ENCODE measurements at regions not wholly inside any gene's neighbourhood (a gene's known extent, or its start where the extent isn't known, plus 50 kb on each side); places are given as distances from the start of the nearest gene placed in this dataset.

GRCh38 chr16:64094992-64095634 is 1026.8 kb downstream of the CDH11 start:
- Histone ChIP-seq H3K27ac (ENCODE audit: low read depth in 1 of 2, low read length in 2 of 2) (no peak overlapping the region), H3K4me3 (ENCODE audit: low read length) (no peak overlapping the region), H3K27me3 (ENCODE audit: control insufficient read depth in 1 of 2, insufficient read depth in 2 of 2, low read length in 2 of 2) (no peaks in the 10 kb centered on the region), H3K9me3 (ENCODE audit: control insufficient read depth in 1 of 2, insufficient read depth in 1 of 2, low read length in 2 of 2) (no peaks in the 10 kb centered on the region), H3K36me3 (ENCODE audit: insufficient read depth, low read length) (no peaks in the 10 kb centered on the region), H3K4me1 (ENCODE audit: insufficient read depth, low read length) (no peaks in the 10 kb centered on the region)
- H3K9me3 Mint-ChIP-seq = peaks cover 2% of the 10 kb centered on the region
- no peaks in the 10 kb centered on the region for H3K4me1 Mint-ChIP-seq (ENCODE audit: low read depth)
- no peak for ATAC-seq (ENCODE audit: poor library complexity)
- H3K27ac Mint-ChIP-seq = no peak overlapping the region
- no peak for DNase-seq
- no peak overlapping the region for H3K4me3 Mint-ChIP-seq
- H3K27me3 Mint-ChIP-seq = no peaks in the 10 kb centered on the region
- POLR2A ChIA-PET = no interaction called here
- intact Hi-C loops (cut with DNase I, micrococcal nuclease) = no loop called here
- CTCF ChIA-PET = no interaction called here
- TF ChIP-seq CTCF (IDR thresholded peaks at IDR 0.05) = no peak
- no peaks in the 10 kb centered on the region for H3K36me3 Mint-ChIP-seq (ENCODE audit: low read depth)

GRCh38 chr16:64094181-64094965 is 1027.5 kb downstream of the CDH11 start:
- Mint-ChIP-seq H3K4me3 (no peak overlapping the region), H3K27me3 (no peaks in the 10 kb centered on the region), H3K36me3 (ENCODE audit: low read depth) (no peaks in the 10 kb centered on the region), H3K27ac (no peak overlapping the region), H3K4me1 (ENCODE audit: low read depth) (no peaks in the 10 kb centered on the region), H3K9me3 (peaks cover 2% of the 10 kb centered on the region)
- DNase-seq = no peak
- ChIA-PET POLR2A (no interaction called here), CTCF (no interaction called here)
- H3K4me1 ChIP-seq (ENCODE audit: insufficient read depth, low read length) = no peaks in the 10 kb centered on the region
- ATAC-seq (ENCODE audit: poor library complexity) = no peak
- intact Hi-C loops (cut with DNase I, micrococcal nuclease) = no loop called here
- H3K27ac ChIP-seq (ENCODE audit: low read depth in 1 of 2, low read length in 2 of 2) = no peak overlapping the region
- no peak for TF ChIP-seq CTCF (IDR thresholded peaks at IDR 0.05)
- H3K4me3 ChIP-seq (ENCODE audit: low read length) = no peak overlapping the region
- no peaks in the 10 kb centered on the region for H3K36me3 ChIP-seq (ENCODE audit: insufficient read depth, low read length)
- H3K9me3 ChIP-seq (ENCODE audit: control insufficient read depth in 1 of 2, insufficient read depth in 1 of 2, low read length in 2 of 2) = no peaks in the 10 kb centered on the region
- H3K27me3 ChIP-seq (ENCODE audit: control insufficient read depth in 1 of 2, insufficient read depth in 2 of 2, low read length in 2 of 2) = no peaks in the 10 kb centered on the region

- Histone ChIP-seq H3K27me3 (ENCODE audit: control insufficient read depth in 1 of 2, insufficient read depth in 2 of 2, low read length in 2 of 2) (no peaks in the 10 kb centered on the region), H3K4me3 (ENCODE audit: low read length) (no peak overlapping the region), H3K27ac (ENCODE audit: low read depth in 1 of 2, low read length in 2 of 2) (no peak overlapping the region), H3K4me1 (ENCODE audit: insufficient read depth, low read length) (no peaks in the 10 kb centered on the region), H3K36me3 (ENCODE audit: insufficient read depth, low read length) (no peaks in the 10 kb centered on the region), H3K9me3 (ENCODE audit: control insufficient read depth in 1 of 2, insufficient read depth in 1 of 2, low read length in 2 of 2) (peaks cover 0 to 5% of the 10 kb centered on the region in 2 experiments)
- ChIA-PET CTCF (no interaction called here), POLR2A (no interaction called here)
- Mint-ChIP-seq H3K36me3 (ENCODE audit: low read depth) (no peaks in the 10 kb centered on the region), H3K27me3 (no peaks in the 10 kb centered on the region), H3K9me3 (peaks cover 2% of the 10 kb centered on the region), H3K27ac (no peak overlapping the region), H3K4me1 (ENCODE audit: low read depth) (no peaks in the 10 kb centered on the region), H3K4me3 (no peak overlapping the region)
- ATAC-seq (ENCODE audit: poor library complexity) (no peak), DNase-seq (no peak)
- TF ChIP-seq CTCF (IDR thresholded peaks at IDR 0.05) = no peak
- intact Hi-C loops (cut with DNase I, micrococcal nuclease) = no loop called here
Observed at GRCh38 chr16:64092271-64092670, 1029.6 kb downstream of the CDH11 start.

Measured in CD4-positive, alpha-beta T cell (primary cell).